NCI-H345 (cell line): ENCODE measurements at regions not wholly inside any gene's neighbourhood (a gene's known extent, or its start where the extent isn't known, plus 50 kb on each side); places are given as distances from the start of the nearest gene placed in this dataset.

ENCODE experiments used
- DNase-seq: peaks from one replicate; lab custom pipeline; 2025; lab: John Stamatoyannopoulos, UW

DNA sequence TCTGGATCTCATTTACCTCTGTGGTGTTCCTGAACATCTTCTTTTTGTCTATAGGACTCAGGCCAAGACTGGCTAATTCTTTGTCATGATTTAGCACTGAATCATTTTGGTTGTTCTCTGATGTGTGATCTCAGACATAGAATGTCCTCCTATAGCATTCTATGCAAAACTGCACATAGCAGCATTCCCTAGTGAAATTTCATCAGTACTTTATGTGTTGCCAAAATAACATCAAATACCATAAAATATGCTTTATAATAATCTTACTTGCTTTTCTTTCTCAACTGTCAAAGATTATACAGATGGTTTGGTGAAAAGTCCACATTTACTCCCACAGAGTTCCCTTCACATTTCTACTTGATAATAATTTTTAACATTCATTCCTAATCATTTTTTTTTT lies 115.7 kb upstream of the MPDZ start:
- DNase-seq = no peak

DNA sequence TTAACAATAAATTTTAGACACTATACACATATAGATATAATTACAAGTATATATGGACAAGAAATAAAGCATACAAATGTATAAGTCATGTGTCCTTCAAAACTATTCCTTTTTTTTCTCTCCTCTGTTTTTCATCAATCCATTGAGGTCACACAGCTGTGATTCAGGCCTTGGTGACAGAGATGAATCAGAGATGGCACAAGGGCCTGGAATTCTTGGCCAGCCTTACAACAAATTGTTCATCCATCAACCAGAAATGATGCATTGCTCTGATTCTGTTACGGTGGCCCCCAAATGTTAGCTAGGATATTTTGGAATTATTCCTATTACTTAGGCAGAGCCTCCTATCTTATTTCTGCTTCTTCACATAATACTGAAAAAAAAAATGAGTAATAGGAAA lies 108.7 kb upstream of the MPDZ start:
- DNase-seq = no peak

DNA sequence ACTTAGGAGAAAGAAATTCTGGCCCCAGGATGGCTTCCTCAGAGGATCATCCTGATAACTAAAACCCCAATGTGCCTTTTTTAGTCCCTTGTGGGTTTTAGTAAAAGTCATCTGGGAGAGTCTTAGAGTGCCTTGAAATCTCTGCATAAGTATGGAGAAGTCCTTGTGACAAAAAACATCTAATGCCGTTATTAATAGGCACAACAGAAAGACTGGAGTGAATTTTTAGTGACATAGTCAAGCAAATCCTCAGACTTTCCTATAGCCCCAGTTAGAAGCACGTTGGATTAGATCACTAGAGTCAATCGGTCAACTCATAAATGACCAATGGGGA lies 108.2 kb upstream of the MPDZ start:
- no peak for DNase-seq

DNA sequence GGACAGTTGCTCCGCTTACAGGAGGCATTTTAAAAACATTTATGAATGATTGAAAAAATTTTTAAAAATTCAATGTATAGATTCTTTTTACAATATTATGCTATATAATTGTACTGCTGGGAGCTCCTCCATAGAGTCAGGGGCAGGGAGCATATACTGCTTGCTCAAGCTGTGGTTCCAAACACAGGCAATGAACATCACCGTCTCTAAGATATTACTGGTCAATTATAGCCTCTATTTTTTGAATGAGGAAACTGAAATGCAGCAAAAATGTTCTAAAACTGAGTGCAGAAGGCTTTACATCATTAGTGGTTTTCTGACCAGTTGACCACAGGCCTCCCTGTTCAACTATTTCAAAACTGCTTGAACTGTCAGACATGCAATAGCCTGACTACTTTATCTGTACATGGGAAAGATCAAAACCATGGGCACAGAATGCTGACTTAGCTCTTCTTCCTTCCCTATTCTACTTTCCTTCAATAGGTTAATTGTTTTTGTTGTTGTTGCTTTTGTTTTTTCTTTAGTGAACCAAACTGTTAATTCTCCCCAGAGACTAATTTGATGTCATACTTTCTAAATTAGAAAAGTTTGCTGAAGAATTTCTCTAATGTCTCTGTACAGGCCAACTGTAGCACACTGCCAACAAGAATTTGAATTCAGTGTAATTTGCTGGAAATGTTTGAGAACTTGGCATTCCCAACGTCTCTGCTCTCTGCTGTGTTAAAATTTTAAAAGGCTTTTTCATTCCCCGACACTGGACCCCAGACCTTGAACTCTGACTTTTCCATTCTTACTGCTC lies 107.6 kb upstream of the MPDZ start:
- DNase-seq = no peak

DNA sequence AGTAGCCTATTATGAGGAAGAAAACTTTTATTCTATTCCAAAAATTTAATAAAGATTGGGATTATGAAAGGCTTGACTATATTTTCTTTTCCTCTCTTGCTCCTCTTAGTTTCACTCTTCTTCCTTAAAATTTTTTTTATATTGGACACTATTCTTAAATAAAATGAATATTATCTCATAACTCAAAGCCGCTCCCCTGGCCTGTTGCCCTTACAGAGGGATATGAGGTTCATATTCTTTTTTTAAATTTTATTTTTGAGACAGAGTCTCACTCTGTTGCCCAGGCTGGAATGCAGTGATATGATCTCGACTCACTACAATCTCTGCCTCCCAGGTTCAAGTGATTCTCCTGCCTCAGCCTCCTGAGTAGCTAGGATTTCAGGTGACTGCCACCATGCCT lies 106.8 kb upstream of the MPDZ start:
- DNase-seq = no peak

DNA sequence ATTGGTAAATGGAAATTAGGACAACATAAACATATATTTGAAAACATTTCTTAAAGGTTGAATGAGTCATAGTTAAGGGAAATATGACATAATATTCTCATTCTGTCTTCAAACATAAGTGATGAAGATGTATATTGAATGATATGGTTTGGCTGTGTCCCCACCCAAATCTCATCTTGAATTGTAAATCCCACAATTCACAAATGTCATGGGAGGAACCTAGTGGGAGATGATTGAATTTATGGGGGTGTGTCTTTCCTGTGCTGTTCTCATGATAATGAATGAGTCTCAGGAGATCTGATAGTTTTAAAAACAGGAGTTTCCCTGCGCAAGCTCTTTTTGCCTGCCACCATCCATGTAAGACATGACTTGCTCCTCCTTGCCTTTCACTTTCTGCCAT lies 104.4 kb upstream of the MPDZ start:
- no peak for DNase-seq

DNA sequence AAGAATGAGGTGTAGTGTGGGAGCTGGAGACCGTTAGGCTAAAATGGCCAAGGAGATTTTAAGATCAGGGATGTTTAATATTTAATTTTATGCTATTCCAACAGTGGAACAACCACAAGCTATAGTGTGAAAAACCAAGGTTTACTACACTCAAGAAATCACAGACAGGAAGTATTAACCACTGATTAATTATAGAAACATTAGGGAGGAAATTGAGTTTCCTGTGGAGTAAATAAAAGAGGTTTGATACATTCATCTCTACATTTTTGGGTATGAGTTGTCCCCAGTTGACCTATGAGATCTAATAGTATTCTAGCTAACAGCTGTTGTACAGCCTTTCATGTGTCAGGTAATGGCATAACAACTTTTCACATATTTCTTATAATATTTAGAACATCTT lies 103.7 kb upstream of the MPDZ start:
- no peak for DNase-seq

DNA sequence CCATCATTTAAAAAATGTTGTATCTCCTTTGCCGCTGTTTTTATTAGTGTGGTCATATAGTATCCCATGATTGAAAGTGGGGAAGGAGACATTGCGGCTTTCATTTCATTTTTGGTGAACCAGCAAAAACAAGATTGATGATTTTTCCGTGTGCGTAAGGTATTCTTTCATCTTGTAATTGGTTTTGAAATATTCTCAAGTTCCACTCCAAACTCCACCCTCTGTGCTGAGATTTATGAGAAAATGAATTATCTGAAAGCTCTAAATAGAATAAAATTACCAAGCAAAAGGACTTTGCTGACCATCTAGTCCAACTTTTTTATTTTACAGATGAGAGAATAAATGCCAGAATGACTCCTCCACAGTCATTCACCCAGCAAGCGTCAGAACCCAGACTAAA lies 103.1 kb upstream of the MPDZ start:
- no peak for DNase-seq

DNA sequence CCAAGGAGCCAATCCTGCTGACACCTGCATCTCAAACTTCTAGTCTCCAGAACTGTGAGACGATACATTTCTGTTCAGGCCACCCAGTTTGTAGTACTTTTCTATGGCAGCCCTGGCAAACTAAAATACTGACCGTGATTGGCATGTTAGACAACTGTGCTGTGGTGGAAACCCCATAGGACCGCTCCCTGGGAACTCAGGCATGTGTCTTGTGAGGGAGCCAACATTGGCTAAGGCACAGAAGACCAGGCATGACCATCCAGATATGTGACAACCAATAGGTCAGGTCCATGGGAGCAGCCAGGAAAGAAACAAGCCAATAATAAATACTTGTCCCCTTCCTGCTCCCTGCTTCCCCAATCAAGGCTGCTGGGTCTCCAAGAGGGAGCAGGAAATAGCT lies 101.4 kb upstream of the MPDZ start:
- DNase-seq = no peak

DNA sequence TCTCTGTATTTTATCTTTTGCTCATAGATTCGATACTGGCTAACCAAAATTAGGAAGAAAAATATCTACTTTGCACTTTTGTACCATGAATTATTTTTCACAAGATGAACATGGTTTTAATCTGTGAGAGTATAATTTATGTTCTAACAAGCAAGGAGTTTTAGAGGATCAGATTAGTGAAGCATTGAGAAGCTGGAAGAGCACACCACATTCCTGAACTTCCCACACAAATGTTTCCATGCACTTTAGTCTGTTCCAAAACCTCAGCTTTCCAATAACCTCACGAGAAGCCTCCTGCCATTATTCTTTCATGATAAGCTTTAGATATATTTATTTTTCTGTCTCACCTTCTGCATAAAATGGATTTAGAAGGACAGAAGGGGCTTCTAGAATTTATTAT lies 98.7 kb upstream of the MPDZ start:
- no peak for DNase-seq

DNA sequence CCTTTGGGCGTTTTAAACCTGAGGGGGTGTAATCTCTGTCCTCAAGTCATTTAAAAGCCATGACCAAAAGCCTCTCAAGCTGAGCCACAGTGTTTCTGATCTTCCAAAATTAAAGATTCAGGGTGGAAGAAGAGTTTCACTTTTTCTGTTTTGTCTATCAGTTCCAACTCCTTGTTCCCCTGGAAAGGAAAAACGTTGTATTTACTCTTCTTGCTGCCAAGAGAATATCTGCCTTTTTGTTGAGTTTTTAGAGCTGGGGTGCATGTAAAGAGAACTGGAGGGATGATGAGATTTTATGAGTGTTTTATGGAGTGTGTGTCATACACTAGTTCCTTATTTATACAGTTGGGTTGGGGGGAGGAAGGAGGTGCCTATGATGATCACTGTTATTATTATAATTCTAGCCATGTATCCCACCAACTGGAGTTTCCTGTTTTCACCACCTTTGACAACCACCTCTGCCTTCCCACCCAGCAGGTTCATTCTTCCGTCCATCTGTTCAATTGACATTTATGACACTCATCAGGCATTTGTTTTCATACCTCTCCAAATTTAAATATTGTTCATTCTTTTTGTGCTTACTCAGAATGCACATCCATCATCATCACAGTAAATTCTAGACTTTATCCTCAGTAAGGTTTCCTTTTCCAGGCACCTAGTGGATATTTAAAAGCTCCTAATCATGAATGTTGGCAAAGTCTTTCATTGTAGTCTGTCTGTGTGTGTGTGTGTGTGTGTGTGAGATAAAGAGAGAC lies 97.9 kb upstream of the MPDZ start:
- no peak for DNase-seq

DNA sequence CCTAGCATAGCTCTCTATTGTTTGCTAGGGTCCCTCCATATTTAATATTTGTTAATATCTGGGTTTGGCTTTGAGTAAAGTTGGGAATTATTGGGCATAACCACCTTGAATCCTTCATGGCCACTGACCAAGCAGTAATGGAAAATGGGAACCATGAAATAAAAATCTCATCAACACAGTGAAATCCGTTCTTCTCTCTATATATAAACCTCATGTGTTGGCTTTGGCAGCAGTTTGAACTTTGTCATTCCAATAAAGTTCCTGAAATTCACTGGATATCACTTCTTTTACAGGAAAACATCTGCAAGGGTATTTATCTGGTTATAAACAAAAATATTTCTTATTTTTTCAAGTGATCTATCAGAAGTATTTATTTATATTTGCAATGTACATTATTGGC lies 93.0 kb upstream of the MPDZ start:
- no peak for DNase-seq

DNA sequence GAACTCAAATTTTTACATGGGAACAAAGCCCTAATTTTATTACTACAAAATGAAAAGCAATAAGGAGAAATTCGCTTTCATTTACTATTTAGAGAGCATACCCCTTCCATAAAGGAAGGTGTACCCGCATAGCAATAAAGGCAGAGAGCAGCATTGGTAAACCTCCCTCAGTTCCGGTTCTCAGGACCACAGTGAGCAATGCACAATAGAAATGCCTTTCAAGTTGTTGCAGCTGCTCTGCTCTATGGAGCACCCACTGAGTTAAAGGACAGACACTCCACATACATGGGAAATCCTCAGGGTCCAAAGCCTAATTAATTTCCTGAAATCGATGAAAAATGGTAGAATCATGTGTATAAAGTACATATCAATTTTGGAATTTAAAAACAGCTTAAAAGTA lies 89.9 kb upstream of the MPDZ start:
- DNase-seq = peak; percentile 81

DNA sequence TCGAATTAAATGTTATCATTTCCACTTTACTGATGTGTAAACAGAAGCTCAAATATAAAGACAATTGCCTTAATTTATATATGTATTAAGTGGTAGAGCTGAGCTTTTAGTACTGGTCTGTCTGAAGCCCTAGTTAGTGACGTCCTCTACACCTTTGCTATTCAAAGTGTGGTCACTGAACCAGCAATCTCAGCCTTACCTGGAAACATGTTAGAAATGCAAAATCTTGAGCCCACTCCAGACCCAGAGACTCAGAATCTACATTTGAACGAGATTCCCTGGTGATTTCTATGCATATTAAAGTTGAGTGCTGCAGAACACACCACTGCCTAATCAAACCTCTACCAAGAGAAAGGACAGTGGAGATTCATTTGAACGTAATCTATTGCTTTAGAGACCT lies 88.3 kb upstream of the MPDZ start:
- DNase-seq = no peak

DNA sequence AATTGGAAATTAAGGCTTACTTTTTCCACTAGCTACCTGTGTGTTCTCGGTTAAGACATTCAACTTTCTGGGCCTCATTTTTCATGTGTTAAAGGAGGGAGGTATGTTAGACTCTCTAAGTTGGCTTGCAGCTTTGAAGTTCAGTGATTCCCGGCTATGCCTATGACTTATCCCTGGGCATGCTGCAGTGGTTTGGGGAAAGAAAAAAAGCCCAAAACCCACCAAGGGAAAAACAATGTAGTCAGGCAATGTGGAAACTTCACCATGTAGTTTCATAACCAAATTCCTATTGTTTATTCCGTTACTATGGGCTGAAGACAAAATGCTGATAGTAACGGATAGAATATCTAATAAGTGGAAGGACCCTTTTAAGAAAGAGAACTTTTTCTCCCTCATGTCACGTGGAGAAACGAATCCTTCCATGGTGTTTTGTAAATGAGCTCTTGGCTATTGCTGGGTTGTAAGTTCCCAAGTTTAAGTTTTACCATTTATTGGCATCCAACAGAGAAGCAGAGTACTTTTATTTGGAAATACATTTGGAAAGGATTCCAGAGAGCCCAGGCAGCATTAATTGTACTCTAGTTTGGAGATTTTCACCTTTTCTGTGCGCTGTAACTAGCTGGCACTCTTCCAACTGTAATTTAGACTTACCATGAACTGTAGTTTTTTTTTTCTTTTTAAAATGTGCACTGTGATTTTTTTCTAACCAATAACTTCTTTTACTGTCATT lies 84.9 kb upstream of the MPDZ start:
- no peak for DNase-seq

DNA sequence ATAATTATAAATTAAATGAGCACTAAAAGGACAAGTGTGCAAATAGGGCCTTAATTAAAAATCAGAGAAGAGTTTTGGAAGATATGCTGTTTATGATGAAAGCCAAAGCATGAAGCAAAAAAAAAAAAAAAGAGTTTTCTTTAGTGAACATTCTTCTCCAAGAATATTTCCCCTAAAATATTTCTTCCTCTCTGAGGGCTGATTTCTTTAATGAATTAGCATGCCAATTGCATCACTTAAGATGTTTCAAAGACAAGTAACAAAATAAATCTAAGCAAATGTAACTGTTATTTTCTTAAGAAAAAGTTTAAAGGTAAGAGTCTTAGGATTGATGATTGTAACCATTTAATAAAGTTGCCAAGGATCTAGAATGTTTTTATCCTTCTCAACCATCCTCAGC lies 81.6 kb upstream of the MPDZ start:
- no peak for DNase-seq

DNA sequence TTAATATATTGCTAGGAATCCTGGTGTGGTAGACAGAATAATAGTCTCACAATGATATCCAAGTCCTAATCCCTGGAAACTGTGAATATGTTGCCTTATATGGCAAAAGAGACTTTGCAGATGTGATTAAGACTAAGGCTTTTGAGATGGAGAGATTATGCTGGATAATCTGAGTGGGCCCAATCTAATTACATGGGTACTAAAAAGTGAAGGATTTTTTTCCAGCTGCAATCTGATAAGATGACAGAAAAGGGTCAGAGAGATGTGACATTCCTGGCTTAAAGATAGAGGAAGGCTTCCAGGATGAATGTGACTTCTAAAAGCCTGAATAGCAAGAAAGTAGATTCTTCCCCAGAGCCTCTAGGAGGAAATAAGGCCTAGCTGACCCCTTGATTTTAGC lies 80.7 kb upstream of the MPDZ start:
- DNase-seq = no peak

DNA sequence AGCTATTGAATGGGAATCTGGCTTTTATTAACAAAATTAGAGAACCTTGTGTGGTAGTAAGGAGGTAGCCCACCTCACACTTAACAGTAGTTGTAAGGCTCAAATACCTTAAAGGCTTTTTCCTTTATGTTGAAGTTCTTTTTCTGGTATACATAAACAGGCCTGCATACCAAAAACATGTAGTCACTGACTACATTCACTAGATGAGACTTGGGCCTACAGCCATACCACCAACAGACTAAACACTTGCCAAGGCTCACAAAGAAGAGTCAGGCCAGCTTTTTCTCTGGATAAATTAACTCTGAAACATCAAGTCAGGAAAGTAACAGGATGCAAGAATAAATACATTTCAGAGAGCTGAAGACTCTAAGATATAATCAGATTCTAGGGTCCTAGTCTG lies 78.6 kb upstream of the MPDZ start:
- no peak for DNase-seq

DNA sequence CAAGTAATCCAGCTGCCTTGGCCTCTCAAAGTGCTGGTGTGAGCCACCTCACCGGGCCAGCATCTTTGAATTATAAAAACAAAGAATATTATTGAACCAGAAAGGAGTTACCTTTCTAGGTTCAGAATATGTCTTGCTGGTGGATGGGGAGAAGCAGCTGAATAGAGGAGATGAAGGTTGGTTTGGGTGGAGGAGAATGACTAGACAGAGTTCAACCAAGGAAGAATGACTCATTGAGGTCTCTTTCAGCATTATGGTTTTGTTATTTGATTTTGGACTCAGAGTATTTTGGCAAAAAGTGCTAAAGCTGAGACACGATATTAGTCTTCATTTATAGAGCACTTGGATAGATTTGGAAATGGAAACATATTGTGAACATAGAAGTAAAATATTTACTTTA lies 75.2 kb upstream of the MPDZ start:
- peak; percentile 39 for DNase-seq

DNA sequence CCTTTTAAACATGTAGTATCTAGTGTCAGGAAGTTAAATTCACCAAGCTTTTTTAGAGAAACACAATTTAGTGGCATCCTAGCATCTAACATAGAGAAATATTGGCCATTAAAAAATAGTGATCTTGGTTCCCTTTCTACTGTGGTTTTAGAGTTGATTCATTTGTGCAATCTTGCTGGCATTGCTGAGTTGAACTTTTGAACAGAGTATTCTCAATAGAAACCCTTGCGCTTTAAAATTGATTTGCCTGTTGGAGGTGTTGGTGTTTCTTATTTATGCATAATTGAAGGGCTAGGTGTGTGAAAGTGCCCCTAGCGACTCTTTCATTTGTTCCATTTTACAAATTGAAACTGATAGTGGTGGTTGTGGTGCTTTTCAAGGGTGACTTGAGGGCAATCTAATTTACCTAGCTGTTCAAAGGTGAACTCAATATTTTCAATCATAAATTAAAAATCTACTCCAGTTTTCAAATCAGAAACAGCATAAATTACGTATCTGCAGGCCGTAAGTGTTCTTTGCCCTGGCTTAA lies 73.0 kb upstream of the MPDZ start:
- no peak for DNase-seq

DNA sequence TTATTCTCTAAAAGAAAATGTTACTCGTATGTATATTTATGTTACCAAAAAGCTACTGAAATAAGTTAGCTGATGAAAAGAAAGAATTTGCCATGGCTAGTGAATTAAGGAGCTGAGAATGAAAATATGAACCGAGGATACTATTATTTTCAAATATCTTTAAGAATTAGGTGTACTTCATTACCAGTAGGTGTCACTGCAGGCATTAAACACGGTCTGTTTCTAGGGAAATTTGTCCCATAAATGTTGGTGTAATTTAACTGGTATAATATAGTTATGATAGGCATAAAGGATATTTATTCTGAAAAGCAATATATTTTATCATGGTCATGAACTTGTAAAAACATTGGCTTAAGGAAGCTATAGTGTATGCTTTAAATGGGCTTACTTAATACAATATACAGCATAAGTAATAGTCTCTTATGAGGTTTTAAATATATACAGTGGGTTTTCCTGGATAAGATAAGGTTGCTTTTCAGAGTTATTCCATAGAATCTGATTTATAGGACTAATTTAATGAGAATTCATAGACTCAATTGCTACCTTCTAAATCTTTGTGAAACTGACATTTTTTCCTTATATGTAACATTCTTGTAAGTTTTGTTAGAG lies 72.4 kb upstream of the MPDZ start:
- DNase-seq = peak; percentile 38

DNA sequence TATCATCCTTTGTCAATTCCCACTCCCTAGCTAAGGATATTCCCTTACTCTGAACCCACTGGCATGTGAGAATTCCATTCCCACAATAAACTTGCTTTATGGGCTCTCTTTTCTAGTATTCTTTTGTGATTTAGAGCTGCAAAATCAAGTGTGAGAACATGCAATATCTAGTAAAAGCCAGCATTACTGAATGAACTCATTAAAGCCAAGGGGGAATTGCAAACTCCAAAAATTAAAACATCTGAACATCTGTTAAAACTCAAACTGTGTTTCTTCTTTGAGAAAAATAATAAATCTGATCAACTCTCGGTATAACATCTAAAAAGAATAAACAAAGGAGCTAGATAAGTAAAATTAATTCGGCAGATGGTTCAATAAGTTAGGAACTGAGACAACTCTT lies 53.1 kb upstream of the MPDZ start:
- no peak for DNase-seq

DNA sequence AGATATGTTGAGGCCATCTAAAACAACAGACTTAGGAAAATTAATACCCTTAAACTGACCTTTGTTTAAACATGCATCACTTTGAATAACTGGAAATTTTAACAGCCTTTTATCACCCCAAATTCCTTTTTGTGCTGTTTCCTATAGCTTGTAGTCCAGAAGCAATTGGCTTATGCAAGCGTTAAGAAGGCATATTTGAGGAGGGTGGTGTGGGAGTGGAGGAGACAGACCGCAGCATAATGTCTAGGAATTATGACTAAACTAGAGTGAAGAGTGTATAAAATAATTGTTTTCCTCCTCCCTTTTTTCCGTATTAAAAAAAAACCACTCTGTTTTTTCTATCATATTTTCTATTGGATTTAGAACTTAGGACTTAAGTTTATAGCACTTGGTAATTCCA lies 51.8 kb upstream of the MPDZ start:
- DNase-seq = no peak
